GM21447 (cell line): ENCODE measurements at regions not wholly inside any gene's neighbourhood (a gene's known extent, or its start where the extent isn't known, plus 50 kb on each side); places are given as distances from the start of the nearest gene placed in this dataset.
"Not testable (repeated sequence)": the region's sequence is repeated elsewhere in the genome, so short reads cannot be mapped to it uniquely, and the experiment has no call there.

ENCODE experiments used
- ATAC-seq: cut with Tn5 transposase; IDR thresholded peaks from one replicate; pipeline ENCODE4 v1.9.1; 2021; ENCODE audit not compliant: unreplicated experiment

GRCh38 chr4:140219567-140219966, 65.6 kb upstream of the MAML3 start:
- ATAC-seq: no peak

DNA sequence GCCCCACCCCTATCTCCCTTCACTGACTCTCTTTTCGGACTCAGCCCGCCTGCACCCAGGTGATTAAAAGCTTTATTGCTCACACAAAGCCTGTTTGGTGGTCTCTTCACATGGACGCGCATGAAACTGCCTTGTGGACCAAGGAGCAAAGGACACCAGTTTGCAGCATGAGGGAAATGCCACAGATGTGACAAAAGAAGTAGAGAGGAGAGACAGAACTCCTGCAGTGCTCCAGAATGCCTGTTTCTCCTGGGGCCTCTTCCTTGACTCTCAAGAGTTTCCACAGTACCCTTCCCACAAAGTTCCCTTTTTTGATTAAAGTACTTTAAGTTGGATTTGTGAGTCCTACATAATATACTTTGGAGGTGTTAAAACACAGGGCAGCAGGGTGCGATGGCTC, 65.1 kb upstream of the MAML3 start:
- not testable (repeated sequence) for ATAC-seq

DNA sequence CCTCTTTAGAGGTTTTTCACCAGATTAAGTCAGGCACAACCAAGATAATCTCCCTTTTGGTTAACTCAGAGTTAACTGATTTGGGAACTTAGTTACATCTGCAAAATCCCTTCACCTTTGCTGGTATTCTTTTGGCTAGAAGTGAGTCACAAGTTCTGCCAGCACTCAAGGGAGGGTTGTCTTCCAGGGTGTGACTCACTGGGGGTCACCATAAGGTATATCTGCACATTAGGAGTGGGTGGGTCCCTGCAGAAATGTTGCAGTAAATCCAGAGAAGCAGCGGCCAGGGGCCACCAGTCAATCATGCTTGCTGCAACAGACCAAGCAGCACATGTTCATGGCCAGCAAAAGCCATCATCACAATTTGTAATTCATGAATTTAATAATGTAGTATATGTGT, 59.8 kb upstream of the MAML3 start:
- ATAC-seq: no peak

DNA sequence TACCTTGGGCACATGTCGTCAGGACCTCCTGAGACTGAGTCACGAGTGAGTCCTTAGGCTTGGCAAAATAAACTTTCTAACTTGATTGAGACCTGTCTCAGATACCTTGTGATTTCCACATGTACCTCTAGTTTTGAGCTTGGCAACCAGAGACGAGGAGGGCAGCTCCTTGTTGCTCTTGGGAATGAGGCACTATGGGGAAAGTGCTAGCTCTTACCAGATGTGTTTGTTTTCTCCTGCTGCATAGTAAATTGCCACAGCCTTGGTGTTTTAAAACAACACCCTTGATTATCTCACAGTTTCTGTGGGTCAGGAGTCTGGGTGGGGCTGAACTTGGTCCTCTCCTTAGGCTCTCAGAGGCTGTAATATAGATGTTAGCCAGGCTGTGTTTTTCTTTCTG, 59.1 kb upstream of the MAML3 start:
- no peak for ATAC-seq

DNA sequence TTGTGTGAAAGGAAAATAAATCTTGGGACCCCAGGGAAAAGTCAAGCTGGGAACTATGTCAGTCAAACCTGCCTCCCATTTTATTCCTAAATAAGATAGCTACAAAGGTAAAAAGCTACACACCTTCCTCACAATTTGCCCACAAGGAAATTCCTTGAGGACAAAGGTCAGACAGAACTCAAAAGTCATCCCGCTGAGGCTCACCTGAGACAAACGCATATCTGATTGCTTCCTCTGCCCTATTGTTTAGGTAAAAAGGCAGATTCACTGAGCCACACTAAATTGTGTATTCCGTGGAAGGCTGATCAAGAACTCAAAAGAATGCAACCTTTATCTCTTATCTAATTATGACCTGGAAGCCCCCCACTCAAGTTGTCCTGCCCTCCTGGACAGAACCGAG, 58.7 kb upstream of the MAML3 start:
- no peak for ATAC-seq

- no peak for ATAC-seq
These were observed 58.2 kb upstream of the MAML3 start for GRCh38 chr4:140212194-140212593.

- no peak for ATAC-seq
These were observed 57.7 kb upstream of the MAML3 start for GRCh38 chr4:140211693-140212092.

DNA sequence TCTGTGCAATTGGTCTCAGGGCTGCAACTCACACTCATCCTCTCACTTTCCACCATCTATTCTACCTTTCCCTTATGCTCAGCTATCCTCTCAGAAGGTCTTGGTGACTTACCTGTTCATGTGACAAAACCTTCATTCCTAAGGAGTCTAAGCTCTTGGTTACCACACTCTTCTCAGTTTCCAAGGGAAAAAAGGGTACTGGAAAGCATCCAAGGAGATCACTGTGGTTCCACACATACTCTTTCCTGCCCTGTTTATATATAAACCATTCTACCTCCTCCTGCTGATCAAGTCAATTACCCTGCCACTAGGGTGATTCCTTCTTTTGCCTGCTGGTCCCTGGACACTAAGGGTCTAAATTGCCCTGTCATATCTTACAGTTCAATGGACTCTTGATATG, 57.2 kb upstream of the MAML3 start:
- ATAC-seq: no peak

GRCh38 chr4:140208921-140209320, 54.9 kb upstream of the MAML3 start:
- no peak for ATAC-seq
